H1 (cell line): ENCODE measurements at regions not wholly inside any gene's neighbourhood (a gene's known extent, or its start where the extent isn't known, plus 50 kb on each side); places are given as distances from the start of the nearest gene placed in this dataset.

ENCODE experiments used
- CTCF ChIA-PET: fragments of 300-600 bp; sonication (Branson Sonifier 250); formaldehyde crosslinking; loops from one replicate; lab custom pipeline; 2021; ENCODE audit not compliant: partially characterized antibody; lab: Charles Lee
- POLR2A ChIA-PET: fragments of 300-600 bp; sonication (Branson Sonifier 250); formaldehyde crosslinking; loops from one replicate; lab custom pipeline; 2021; ENCODE audit warnings: inconsistent platforms; ENCODE audit not compliant: partially characterized antibody; lab: Charles Lee
- DNase-seq, 2 experiments: peaks; one replicate each; pipeline versions ENCODE4 v3.0.0 to v3.0.0-alpha.2; 2010 to 2022; ENCODE audit warnings: low spot score in 2 of 2, low read depth in 1 of 2, mixed read lengths in 1 of 2
- FAIRE-seq: peaks from 2 replicates; lab custom pipeline; 2011; peaks lifted over from hg19 to GRCh38; lab: Jason Lieb, UNC
- H2AFZ ChIP-seq: 2 replicates; pipeline ENCODE4 v1.8.1; 2012; ENCODE audit warnings: low read length, inconsistent platforms
- H2AK5ac ChIP-seq: 2 replicates; pipeline ENCODE4 v1.6.1; 2013; ENCODE audit warnings: low read depth, low read length
- H2BK120ac ChIP-seq: replicated peaks from 2 replicates; pipeline ENCODE3; 2013; ENCODE audit warnings: low read depth, low read length, inconsistent platforms
- H2BK12ac ChIP-seq: 2 replicates; pipeline ENCODE4 v1.6.1; 2013; ENCODE audit warnings: low read depth, low read length
- H2BK15ac ChIP-seq: 2 replicates; pipeline ENCODE4 v1.6.1; 2013; ENCODE audit warnings: low read length
- H2BK20ac ChIP-seq: 2 replicates; pipeline ENCODE4 v1.6.1; 2013; ENCODE audit warnings: low read length
- H2BK5ac ChIP-seq: 2 replicates; pipeline ENCODE4 v1.6.1; 2013; ENCODE audit warnings: low read depth, low read length
- H3K14ac ChIP-seq: 2 replicates; pipeline ENCODE4 v1.6.1; 2013; ENCODE audit warnings: inconsistent platforms; ENCODE audit not compliant: insufficient read length
- H3K18ac ChIP-seq: 2 replicates; pipeline ENCODE4 v1.6.1; 2013; ENCODE audit warnings: low read length; ENCODE audit errors: extremely low read depth
- H3K23ac ChIP-seq: 2 replicates; pipeline ENCODE4 v1.6.1; 2013; ENCODE audit warnings: inconsistent platforms; ENCODE audit not compliant: insufficient read length
- H3K23me2 ChIP-seq: 2 replicates; pipeline ENCODE4 v1.6.1; 2013; ENCODE audit warnings: low read depth, low read length
- H3K27ac ChIP-seq: 2 replicates; pipeline ENCODE4 v1.6.1; 2011; ENCODE audit warnings: low read depth, low read length, inconsistent platforms
- H3K27me3 ChIP-seq, 4 experiments: replicated peaks in 1 of 4; 1 replicate in 1 of 4; 2 replicates in 3 of 4; pipeline versions ENCODE4 v1.6.1 to v1.8.1; 2011 to 2013; ENCODE audit warnings: low read length in 3 of 4, mild to moderate bottlenecking in 3 of 4, inconsistent platforms in 2 of 4, mixed read lengths in 2 of 4, moderate library complexity in 1 of 4; ENCODE audit not compliant: control insufficient read depth in 3 of 4, insufficient read depth in 3 of 4; ENCODE audit errors: extremely low read depth in 1 of 4
- H3K36me3 ChIP-seq, 4 experiments: 2 replicates each; pipeline versions ENCODE4 v1.6.1 to v1.8.1; 2011 to 2013; ENCODE audit warnings: mild to moderate bottlenecking in 4 of 4, low read length in 3 of 4, moderate library complexity in 2 of 4, control low read depth in 1 of 4, inconsistent platforms in 1 of 4; ENCODE audit not compliant: insufficient read depth in 4 of 4, control insufficient read depth in 2 of 4
- H3K4ac ChIP-seq: replicated peaks from 2 replicates; pipeline ENCODE3; 2013; ENCODE audit warnings: low read length, low read depth, mixed read lengths, inconsistent platforms; ENCODE audit not compliant: insufficient read length
- H3K4me1 ChIP-seq, 4 experiments: replicated peaks in 1 of 4; 1 replicate in 1 of 4; 2 replicates in 3 of 4; pipeline versions ENCODE4 v1.6.1 to v1.8.1; 2011 to 2013; ENCODE audit warnings: low read length in 3 of 4, inconsistent platforms in 2 of 4, mixed read lengths in 1 of 4; ENCODE audit not compliant: insufficient read depth in 4 of 4, control insufficient read depth in 3 of 4
- H3K4me2 ChIP-seq, 2 experiments: 2 replicates each; pipeline versions ENCODE4 v1.6.1 to v1.8.1; 2011 to 2013; ENCODE audit warnings: low read depth in 2 of 2, low read length in 2 of 2, control low read depth in 1 of 2, inconsistent platforms in 1 of 2, mild to moderate bottlenecking in 1 of 2; ENCODE audit not compliant: insufficient read depth in 1 of 2
- H3K4me3 ChIP-seq, 4 experiments: fragments of 200-600, 300-600 bp in 1 of 4; sonication (generic), shearing (Covaris generic), sonication (Bioruptor Twin) in 1 of 4; 2 replicates each; pipeline versions ENCODE4 v1.5.1 to v1.8.1; 2011 to 2016; ENCODE audit warnings: low read length in 4 of 4, low read depth in 3 of 4, control low read depth in 2 of 4, inconsistent platforms in 2 of 4, mild to moderate bottlenecking in 2 of 4, mixed read lengths in 1 of 4, moderate library complexity in 1 of 4; ENCODE audit not compliant: insufficient read depth in 2 of 4; ENCODE audit errors: extremely low read depth in 1 of 4
- H3K56ac ChIP-seq: replicated peaks from 2 replicates; pipeline ENCODE3; 2013; ENCODE audit warnings: low read depth, mild to moderate bottlenecking, mixed read lengths, low read length, inconsistent platforms; ENCODE audit not compliant: insufficient read length
- H3K79me1 ChIP-seq: 2 replicates; pipeline ENCODE4 v1.6.1; 2013; ENCODE audit warnings: low read depth, low read length, control low read depth
- H3K79me2 ChIP-seq, 2 experiments: 2 replicates each; pipeline versions ENCODE4 v1.6.1 to v1.8.1; 2012 to 2013; ENCODE audit warnings: low read length in 2 of 2, mild to moderate bottlenecking in 2 of 2, inconsistent platforms in 1 of 2; ENCODE audit not compliant: insufficient read depth in 2 of 2, control insufficient read depth in 1 of 2
- H3K9ac ChIP-seq, 4 experiments: replicated peaks in 1 of 4; 1 replicate in 1 of 4; 2 replicates in 3 of 4; pipeline versions ENCODE4 v1.6.1 to v1.8.1; 2011 to 2013; ENCODE audit warnings: low read depth in 3 of 4, low read length in 3 of 4, control low read depth in 2 of 4, mild to moderate bottlenecking in 2 of 4, moderate library complexity in 2 of 4, inconsistent platforms in 1 of 4; ENCODE audit errors: extremely low read depth in 1 of 4
- H3K9me3 ChIP-seq, 2 experiments: 2 replicates each; pipeline versions ENCODE4 v1.6.1 to v1.8.1; 2012 to 2013; ENCODE audit warnings: mild to moderate bottlenecking in 2 of 2, moderate library complexity in 2 of 2, control low read depth in 1 of 2, inconsistent platforms in 1 of 2, low read depth in 1 of 2, low read length in 1 of 2, mixed read lengths in 1 of 2; ENCODE audit not compliant: insufficient read depth in 2 of 2
- H4K20me1 ChIP-seq, 2 experiments: replicated peaks in 1 of 2; 2 replicates each; pipeline versions ENCODE3 to v1.8.1; 2011 to 2013; ENCODE audit warnings: inconsistent platforms in 2 of 2, low read length in 2 of 2, mild to moderate bottlenecking in 1 of 2; ENCODE audit not compliant: insufficient read depth in 2 of 2, control insufficient read depth in 1 of 2
- H4K5ac ChIP-seq: 2 replicates; pipeline ENCODE4 v1.6.1; 2013; ENCODE audit warnings: low read length, low read depth, mixed read lengths, inconsistent platforms; ENCODE audit not compliant: insufficient read length
- H4K8ac ChIP-seq: 2 replicates; pipeline ENCODE4 v1.8.0; 2013; ENCODE audit warnings: mild to moderate bottlenecking, moderate library complexity, low read length, inconsistent platforms; ENCODE audit not compliant: insufficient read depth; ENCODE audit errors: extremely low read depth
- H4K91ac ChIP-seq: replicated peaks from 2 replicates; pipeline ENCODE3; 2013; ENCODE audit warnings: low read length, mixed read lengths, inconsistent platforms; ENCODE audit not compliant: insufficient read length
- BACH1 ChIP-seq: IDR thresholded peaks from 2 replicates; pipeline ENCODE4 v1.6.1; 2012; ENCODE audit warnings: low read length, improper control_type of control experiment
- BCL11A ChIP-seq, 2 experiments: IDR thresholded peaks; one replicate each; pipeline ENCODE4 v1.6.1; 2011; ENCODE audit warnings: low read depth in 2 of 2, low read length in 2 of 2, mild to moderate bottlenecking in 2 of 2
- CHD2 ChIP-seq: IDR thresholded peaks from 2 replicates; pipeline ENCODE4 v1.6.1; 2012; ENCODE audit warnings: low read length, improper control_type of control experiment
- CTBP2 ChIP-seq: IDR thresholded peaks from 2 replicates; pipeline ENCODE4 v1.7.0; 2011; ENCODE audit warnings: borderline replicate concordance, mild to moderate bottlenecking, moderate library complexity, mixed read lengths, low read length; ENCODE audit not compliant: insufficient read depth, insufficient read length
- HDAC2 ChIP-seq, 2 experiments: fragments of 300-600 bp in 1 of 2; sonication (generic) in 1 of 2; IDR thresholded peaks; 2 replicates each; pipeline ENCODE4 v1.6.1; 2011 to 2012; ENCODE audit warnings: low read depth in 2 of 2, low read length in 2 of 2, mild to moderate bottlenecking in 2 of 2, moderate library complexity in 2 of 2, borderline replicate concordance in 1 of 2, inconsistent platforms in 1 of 2
- JUN ChIP-seq: IDR thresholded peaks from 2 replicates; pipeline ENCODE4 v1.6.1; 2011; ENCODE audit warnings: low read depth, mild to moderate bottlenecking, improper control_type of control experiment, low read length
- JUND ChIP-seq: IDR thresholded peaks from 2 replicates; pipeline ENCODE4 v1.6.1; 2011; ENCODE audit warnings: mild to moderate bottlenecking, improper control_type of control experiment, low read length
- PHF8 ChIP-seq: fragments of 200-600 bp; sonication (generic); conservative IDR thresholded peaks from 2 replicates; pipeline ENCODE4 v1.7.1; 2012; ENCODE audit warnings: low read depth, mild to moderate bottlenecking, inconsistent platforms, low read length, moderate library complexity
- RBBP5 ChIP-seq: IDR thresholded peaks from 2 replicates; pipeline ENCODE4 v1.7.1; 2012; ENCODE audit warnings: low read depth, mild to moderate bottlenecking, inconsistent platforms, low read length, moderate library complexity, borderline replicate concordance
- SIN3A ChIP-seq, 2 experiments: IDR thresholded peaks in 1 of 2; conservative IDR thresholded peaks in 1 of 2; 2 replicates each; pipeline ENCODE4 v1.6.1; 2011 to 2012; ENCODE audit warnings: low read length in 2 of 2, improper control_type of control experiment in 1 of 2, low read depth in 1 of 2, mild to moderate bottlenecking in 1 of 2
- SIRT6 ChIP-seq: IDR thresholded peaks from one replicate; pipeline ENCODE4 v1.7.1; 2012; ENCODE audit warnings: low read length, inconsistent platforms
- SRF ChIP-seq: IDR thresholded peaks from 2 replicates; pipeline ENCODE4 v1.6.1; 2011; ENCODE audit warnings: mild to moderate bottlenecking, low read depth, low read length, moderate library complexity
- TAF7 ChIP-seq: optimal IDR thresholded peaks from 2 replicates; pipeline ENCODE3; 2011; ENCODE audit warnings: low read depth, mild to moderate bottlenecking, inconsistent platforms, low read length, moderate library complexity, borderline replicate concordance
- TBP ChIP-seq: IDR thresholded peaks from 2 replicates; pipeline ENCODE4 v1.6.1; 2011; ENCODE audit warnings: low read depth, low read length, improper control_type of control experiment
- WGBS, 2 experiments: shearing (Covaris generic) in 1 of 2; methylation state at CpG; one replicate each; pipeline versions ENCODE4 v1.1.6 to v1.1.7; 2013 to 2015; ENCODE audit warnings: low lambda C conversion rate in 2 of 2, mixed read lengths in 2 of 2, inconsistent platforms in 1 of 2, low coverage in 1 of 2, missing lambda C conversion rate in 1 of 2; ENCODE audit not compliant: insufficient replicate concordance in 2 of 2, insufficient coverage in 1 of 2, insufficient read length in 1 of 2; ENCODE audit errors: extremely low coverage in 1 of 2, missing lambda C conversion rate in 1 of 2; 5-methylcytosine and 5-hydroxymethylcytosine counted together

GRCh38 chr15:62618846-62619504 lies 423.6 kb upstream of the TPM1 start:
- no peak overlapping the region for H2BK15ac ChIP-seq
- H3K14ac ChIP-seq = no peak overlapping the region
- no peak overlapping the region for H4K5ac ChIP-seq
- H3K27ac ChIP-seq = no peak overlapping the region
- H2AFZ ChIP-seq = no peak overlapping the region
- H3K18ac ChIP-seq = no peak overlapping the region
- H2AK5ac ChIP-seq = no peak overlapping the region
- no peak overlapping the region for H3K4ac ChIP-seq
- H2BK5ac ChIP-seq = no peak overlapping the region
- H4K91ac ChIP-seq = no peak overlapping the region
- no peaks in the 10 kb centered on the region for H3K27me3 ChIP-seq
- H3K23me2 ChIP-seq = no peaks in the 10 kb centered on the region
- no peaks in the 10 kb centered on the region for H3K4me1 ChIP-seq
- H2BK12ac ChIP-seq = no peak overlapping the region
- CTCF ChIA-PET = interaction anchor here (0.6 to 2.1 kb wide), 4 partner anchors 15 to 296 kb away, joined by 3 to 5 read pairs (median 3); no protein-coding TSS in a partner anchor
- POLR2A ChIA-PET = no interaction called here
- no peak overlapping the region for H3K4me2 ChIP-seq
- no peak overlapping the region for H2BK20ac ChIP-seq
- WGBS, 2 experiments = 87% methylated on average over 5 of the region's 5 CpGs; no CpG with 5 or more reads in 1 of the 2 experiments
- H3K4me3 ChIP-seq = no peak overlapping the region
- no peak overlapping the region for H3K23ac ChIP-seq
- no peak overlapping the region for H2BK120ac ChIP-seq
- H4K8ac ChIP-seq = no peak overlapping the region
- no peaks in the 10 kb centered on the region for H4K20me1 ChIP-seq
- H3K56ac ChIP-seq = no peak overlapping the region
- FAIRE-seq (no peak), DNase-seq (no peak)
- H3K9me3 ChIP-seq = no peaks in the 10 kb centered on the region
- H3K79me2 ChIP-seq = no peaks in the 10 kb centered on the region
- no peak overlapping the region for H3K9ac ChIP-seq
- no peaks in the 10 kb centered on the region; the same call in 1 of the 2 replicates for H3K79me1 ChIP-seq
- H3K36me3 ChIP-seq = no peaks in the 10 kb centered on the region
- no peak for TF ChIP-seq JUN
- no peak for TF ChIP-seq TBP
- TF ChIP-seq RBBP5 = no peak
- no peak for TF ChIP-seq BCL11A (IDR thresholded peaks at IDR 0.05; ENCODE audit: low read depth in 2 of 2, low read length in 2 of 2)
- no peak for TF ChIP-seq CHD2
- no peak for TF ChIP-seq TAF7
- TF ChIP-seq CTBP2 = no peak
- TF ChIP-seq SIRT6 = no peak
- no peak for TF ChIP-seq JUND
- no peak for TF ChIP-seq BACH1
- no peak for TF ChIP-seq PHF8
- no peak for TF ChIP-seq HDAC2 (IDR thresholded peaks at IDR 0.05; ENCODE audit: borderline replicate concordance in 1 of 2, low read depth in 2 of 2, low read length in 2 of 2)
- no peak for TF ChIP-seq SIN3A (conservative IDR thresholded peaks at IDR 0.05 in 1 of 2, IDR thresholded peaks at IDR 0.05 in 1 of 2; ENCODE audit: low read depth in 1 of 2, low read length in 2 of 2)
- TF ChIP-seq SRF = no peak
